ENCODE measurements at regions not wholly inside any gene's neighbourhood (a gene's known extent, or its start where the extent isn't known, plus 50 kb on each side); places are given as distances from the start of the nearest gene placed in this dataset.

DNA sequence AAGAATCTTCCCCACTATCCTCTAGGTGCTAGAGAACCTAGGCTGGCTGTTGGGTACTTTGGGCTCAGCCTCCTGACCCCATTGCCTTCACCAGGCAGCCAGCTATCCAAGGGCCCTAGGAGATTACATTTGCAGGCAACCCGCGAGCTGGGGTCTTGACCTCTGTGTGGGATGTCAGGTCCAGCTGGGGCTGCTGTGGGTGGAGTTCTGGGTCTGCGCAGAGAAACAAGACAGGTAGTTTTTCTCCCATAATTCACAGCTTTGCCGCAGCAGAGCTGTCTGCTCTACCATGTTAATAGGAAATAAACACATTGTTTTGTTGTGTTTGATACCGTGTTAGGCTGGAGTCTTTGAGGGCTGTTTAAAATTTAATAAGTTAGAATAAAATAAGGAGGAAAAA is 142.8 kb upstream of the PLET1 start:
- DNase-seq, result no peak

DNA sequence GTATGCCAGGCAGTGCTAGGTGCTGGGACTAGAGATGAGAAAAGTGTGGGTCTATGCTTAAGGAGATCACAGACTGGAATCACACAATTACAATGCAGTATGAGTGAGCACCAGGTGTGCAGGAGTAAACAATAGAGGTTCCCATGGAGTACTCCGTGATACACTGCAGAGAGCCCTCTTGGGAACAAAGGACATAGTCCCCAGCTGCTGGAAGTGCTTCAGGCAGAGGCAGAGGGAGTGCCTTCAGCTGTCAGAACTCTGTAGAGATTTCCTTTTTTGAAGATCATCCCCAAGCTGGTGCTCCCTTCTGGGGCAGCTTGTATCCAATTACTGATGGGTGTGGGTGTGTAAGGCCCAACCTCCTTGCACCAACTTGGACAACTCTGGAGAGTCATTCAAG is 143.5 kb upstream of the PLET1 start:
- DNase-seq, result peak; percentile 83

DNA sequence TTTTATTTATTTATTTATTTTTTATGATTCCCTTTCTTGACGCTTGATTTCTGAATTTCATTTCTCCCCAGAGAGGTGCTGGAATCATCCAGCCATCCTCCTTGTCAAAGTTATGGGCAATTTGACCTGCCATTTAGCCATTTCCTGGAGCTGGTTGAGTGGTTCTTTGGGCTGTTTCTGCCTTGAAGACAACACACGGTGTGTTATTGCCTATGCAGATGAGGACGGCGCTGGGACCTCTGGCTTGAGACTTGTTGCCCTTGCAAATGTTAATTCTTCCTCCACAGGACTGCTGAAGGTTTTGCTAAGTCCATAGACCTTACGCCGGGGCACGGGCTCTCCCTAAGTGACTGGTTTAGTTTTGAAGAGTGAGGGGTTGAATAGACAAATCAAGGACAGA is 147.9 kb upstream of the PLET1 start:
- DNase-seq, result no peak

DNA sequence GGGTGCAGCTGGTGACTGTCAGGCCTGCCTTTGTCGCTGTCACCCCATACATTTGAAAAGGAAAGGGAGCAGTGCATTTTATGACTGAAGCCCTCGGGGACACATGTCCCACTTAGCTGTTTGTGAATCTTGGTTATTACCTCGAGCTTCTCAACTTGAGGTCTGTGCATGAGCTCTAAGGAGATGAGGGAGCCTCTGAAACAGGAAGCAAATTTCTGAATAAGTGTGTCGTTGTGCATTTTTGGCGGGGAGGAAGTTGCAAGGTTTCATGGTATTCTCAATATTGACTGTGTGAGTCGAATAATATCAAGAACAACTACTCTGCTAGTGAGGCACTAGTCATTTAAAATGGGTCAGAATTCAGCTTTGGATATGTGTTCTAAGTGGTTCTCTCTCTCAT is 149.7 kb upstream of the PLET1 start:
- no peak for DNase-seq

GRCh38 chr11:112412383-112412782 is 151.7 kb upstream of the PLET1 start:
- no peak for DNase-seq

DNA sequence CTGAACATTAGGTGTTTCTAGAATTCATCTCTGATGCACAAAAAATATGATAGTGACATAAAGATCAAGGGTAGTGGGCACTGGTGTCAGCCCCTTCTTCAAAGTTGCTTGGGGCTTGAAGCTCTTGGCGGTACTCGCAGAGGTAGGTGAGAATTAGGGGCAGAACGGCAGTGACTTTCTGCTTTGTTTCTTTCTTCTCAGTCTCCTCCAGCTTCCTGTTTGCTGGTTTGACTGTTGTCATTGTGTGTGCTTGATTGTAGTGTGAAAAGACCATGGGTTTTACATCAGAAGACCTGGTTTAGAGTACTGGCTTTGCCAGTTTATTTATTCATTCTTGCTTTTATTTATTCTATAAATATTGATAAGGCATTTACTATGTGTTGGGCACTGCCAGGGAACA is 156.7 kb upstream of the PLET1 start:
- DNase-seq, result no peak

DNA sequence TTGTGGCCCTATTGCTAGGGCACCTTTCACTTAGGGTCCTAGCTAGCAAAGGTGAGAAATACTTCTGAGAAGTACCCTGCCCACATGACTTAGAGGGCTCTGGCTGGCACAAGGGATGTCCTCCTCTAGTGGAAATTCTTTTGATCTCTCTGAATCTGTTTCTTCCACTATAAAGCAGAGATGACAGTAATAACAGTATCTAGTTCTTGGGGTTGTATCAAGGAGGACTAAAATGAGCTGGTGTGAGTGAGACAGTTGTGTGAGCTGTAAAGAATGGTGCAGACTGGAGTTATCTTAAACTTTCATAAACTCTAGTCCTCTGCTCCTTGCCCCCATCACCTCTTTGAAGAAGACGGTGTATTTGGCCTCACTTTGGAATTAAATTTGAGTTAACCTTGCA is 157.8 kb upstream of the PLET1 start:
- no peak for DNase-seq

- DNase-seq, result no peak
Observed at GRCh38 chr11:112421879-112422278, 161.2 kb upstream of the PLET1 start.

- DNase-seq, result no peak
Observed at GRCh38 chr11:112425121-112425520, 164.5 kb upstream of the PLET1 start.

- DNase-seq, result no peak
Observed at GRCh38 chr11:112437096-112437495, 176.4 kb upstream of the PLET1 start.

DNA sequence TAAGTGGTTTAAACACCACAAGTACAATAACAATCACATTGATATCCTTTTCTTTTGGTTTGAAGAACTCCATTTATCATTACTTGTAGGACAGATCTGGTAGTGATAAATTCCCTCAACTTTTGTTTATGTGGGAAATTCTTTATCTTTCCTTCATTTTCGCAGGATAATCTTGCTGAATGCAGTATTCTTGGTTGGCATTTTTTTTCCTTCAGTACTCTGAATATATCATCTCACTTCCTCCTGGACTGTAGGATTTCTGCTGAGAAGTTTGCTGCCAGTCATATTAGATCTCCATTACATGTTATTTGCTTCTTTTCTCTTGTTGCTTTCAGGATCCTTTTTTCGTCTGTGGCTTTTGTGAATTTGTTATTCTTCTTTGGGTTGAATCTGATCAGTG is 179.0 kb upstream of the PLET1 start:
- no peak for DNase-seq

- DNase-seq, result no peak
Observed at GRCh38 chr11:112440518-112440917, 179.9 kb upstream of the PLET1 start.

GRCh38 chr11:112448168-112448567 is 187.5 kb upstream of the PLET1 start:
- DNase-seq, result no peak

DNA sequence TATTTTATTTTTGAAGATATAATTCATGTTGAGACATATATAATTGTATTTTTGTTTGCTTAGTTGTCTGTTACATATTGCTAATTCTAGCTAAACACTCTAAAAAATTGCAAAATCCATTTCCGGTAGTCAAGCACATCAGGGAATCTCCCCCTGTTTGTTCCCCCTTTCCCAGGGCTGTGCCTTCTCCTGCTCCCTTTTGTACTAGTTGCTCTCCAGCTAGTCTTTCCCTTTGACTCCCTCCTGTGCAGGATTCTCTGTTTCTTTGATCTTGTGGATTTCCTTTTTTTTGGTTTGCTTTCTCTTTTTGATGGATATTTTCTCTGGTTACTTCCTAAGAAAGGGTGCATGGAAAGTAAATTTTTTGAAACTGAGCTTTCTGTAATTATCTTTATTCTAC is 188.1 kb upstream of the PLET1 start:
- DNase-seq, result no peak

GRCh38 chr11:112451250-112451649 is 190.6 kb upstream of the PLET1 start:
- DNase-seq, result no peak

GRCh38 chr11:112453601-112454577 is 193.2 kb upstream of the PLET1 start:
- DNase-seq, result no peak

GRCh38 chr11:112454841-112455240 is 194.2 kb upstream of the PLET1 start:
- DNase-seq, result no peak

- no peak for DNase-seq
Observed at GRCh38 chr11:112455791-112456190, 195.1 kb upstream of the PLET1 start.

DNA sequence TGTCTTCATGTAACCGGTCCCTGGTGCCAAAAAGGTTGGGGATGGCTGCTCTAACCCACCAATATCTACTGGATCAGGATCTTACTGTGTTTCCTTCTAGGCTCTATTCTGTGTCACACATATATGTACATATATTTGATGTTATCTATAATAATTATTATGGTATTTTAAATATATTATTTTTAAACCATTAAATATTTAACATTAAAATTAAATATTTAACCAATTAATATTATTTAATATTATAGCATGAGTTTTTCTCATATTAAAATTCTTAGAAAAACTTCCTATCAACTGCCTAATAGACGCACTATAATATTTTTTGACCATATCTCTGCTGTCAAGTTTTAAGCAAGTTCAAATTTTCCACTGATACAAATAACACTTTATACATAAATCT is 196.9 kb upstream of the PLET1 start:
- no peak for DNase-seq

GRCh38 chr11:112459001-112459400 is 198.3 kb upstream of the PLET1 start:
- DNase-seq, result no peak

DNA sequence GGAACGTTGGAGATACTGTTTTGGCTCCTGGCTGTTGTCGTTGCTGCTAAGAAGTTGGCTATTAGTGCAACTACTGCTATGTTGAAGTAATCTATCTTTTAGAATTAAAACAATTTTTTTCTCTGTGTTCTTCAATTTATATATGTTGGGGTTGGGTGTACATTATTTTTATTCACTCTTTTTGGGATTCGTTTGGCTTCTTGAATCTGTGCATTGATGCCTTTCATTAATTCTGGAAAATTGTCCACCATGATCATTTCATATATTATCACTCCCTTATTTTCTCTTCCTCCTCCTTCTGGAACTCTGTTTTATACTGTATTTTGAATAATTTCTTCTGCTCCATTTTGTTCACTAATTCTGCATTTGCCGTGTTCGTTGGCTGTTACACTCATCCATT is 199.5 kb upstream of the PLET1 start:
- DNase-seq, result no peak

DNA sequence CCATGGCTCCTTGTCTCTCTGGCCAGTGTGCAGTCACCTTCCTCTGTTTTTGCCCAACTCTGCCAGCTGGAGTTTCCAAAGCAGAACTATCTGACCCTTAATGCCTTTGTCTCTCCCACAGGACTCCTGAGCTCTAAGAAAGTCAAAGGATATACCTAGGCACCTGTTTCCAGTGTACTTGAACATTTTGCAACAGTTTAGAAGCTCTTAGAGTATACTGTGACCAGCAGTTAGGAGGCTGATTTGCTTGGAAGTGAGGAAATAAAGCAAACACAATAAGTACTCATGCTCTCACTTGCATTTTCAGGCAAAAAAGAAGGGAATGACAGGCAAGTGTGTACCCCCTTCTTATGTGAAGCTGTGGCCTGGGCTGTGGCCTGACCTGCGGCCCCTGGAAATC is 204.3 kb upstream of the PLET1 start:
- DNase-seq, result no peak

GRCh38 chr11:112465433-112466024 is 204.9 kb upstream of the PLET1 start:
- peak; percentile 42 for DNase-seq

- no peak for DNase-seq
Observed at GRCh38 chr11:112467721-112468120, 207.1 kb upstream of the PLET1 start.

- DNase-seq, result no peak
Observed at GRCh38 chr11:112469376-112469775, 208.7 kb upstream of the PLET1 start.

Data from NCI-H187 treated with DMSO at 0.1 percent for 48 hours (cell line).